MM.1S (cell line): ENCODE measurements at regions not wholly inside any gene's neighbourhood (a gene's known extent, or its start where the extent isn't known, plus 50 kb on each side); places are given as distances from the start of the nearest gene placed in this dataset.

Experiments used
- DNase-seq: peaks from one replicate; pipeline ENCODE4 v3.0.0-alpha.2; 2015
- H2AFZ ChIP-seq: fragments of 300-600 bp; sonication (generic); 2 replicates; pipeline ENCODE4 v1.6.0; 2016; ENCODE audit warnings: antibody characterized with exemption, low read length
- H3F3A ChIP-seq: fragments of 300-600 bp; sonication (generic); 2 replicates; pipeline ENCODE4 v1.6.1; 2016; ENCODE audit warnings: mild to moderate bottlenecking, antibody characterized with exemption, low read length, moderate library complexity, mixed read lengths; ENCODE audit not compliant: insufficient read depth
- H3K27ac ChIP-seq: fragments of 300-600 bp; sonication (generic); 2 replicates; pipeline ENCODE4 v1.5.1; 2016; ENCODE audit warnings: mild to moderate bottlenecking, low read length
- H3K27me3 ChIP-seq: fragments of 300-600 bp; sonication (generic); replicated peaks from 2 replicates; pipeline ENCODE4 v1.6.0; 2016; ENCODE audit warnings: low read length; ENCODE audit not compliant: insufficient read depth
- H3K36me3 ChIP-seq: fragments of 300-600 bp; sonication (generic); replicated peaks from 2 replicates; pipeline ENCODE4 v1.6.1; 2016; ENCODE audit warnings: mild to moderate bottlenecking, low read length, mixed read lengths; ENCODE audit not compliant: insufficient read depth
- H3K4me1 ChIP-seq: fragments of 300-600 bp; sonication (generic); 2 replicates; pipeline ENCODE4 v1.6.1; 2016; ENCODE audit warnings: low read length, mixed read lengths
- H3K4me2 ChIP-seq: fragments of 300-600 bp; sonication (generic); 2 replicates; pipeline ENCODE4 v1.6.0; 2016; ENCODE audit warnings: low read depth, low read length
- H3K4me3 ChIP-seq: fragments of 300-600 bp; sonication (generic); 2 replicates; pipeline ENCODE4 v1.5.1; 2016; ENCODE audit warnings: low read length, mixed read lengths
- H3K79me2 ChIP-seq: fragments of 300-600 bp; sonication (generic); 2 replicates; pipeline ENCODE4 v1.6.1; 2016; ENCODE audit warnings: mixed run types, low read length, mixed read lengths
- H3K9ac ChIP-seq: fragments of 300-600 bp; sonication (generic); 2 replicates; pipeline ENCODE4 v1.6.1; 2016; ENCODE audit warnings: low read length, mixed read lengths
- H3K9me2 ChIP-seq: fragments of 300-600 bp; sonication (generic); replicated peaks from 2 replicates; pipeline ENCODE4 v1.6.1; 2016; ENCODE audit warnings: mild to moderate bottlenecking, low read length, mixed read lengths; ENCODE audit not compliant: insufficient read depth
- H3K9me3 ChIP-seq: fragments of 300-600 bp; sonication (generic); replicated peaks from 2 replicates; pipeline ENCODE4 v1.6.1; 2016; ENCODE audit warnings: mild to moderate bottlenecking, low read length, mixed read lengths; ENCODE audit not compliant: insufficient read depth
- H4K20me1 ChIP-seq: fragments of 300-600 bp; sonication (generic); 2 replicates; pipeline ENCODE4 v1.6.1; 2016; ENCODE audit warnings: mild to moderate bottlenecking, low read length, moderate library complexity, mixed read lengths; ENCODE audit not compliant: insufficient read depth
- EZH2 ChIP-seq: fragments of 300-600 bp; sonication (generic); optimal IDR thresholded peaks from 2 replicates; pipeline ENCODE3; 2017; ENCODE audit warnings: low read depth, mild to moderate bottlenecking, antibody characterized with exemption, low read length, mixed read lengths
- EZH2phosphoT487 ChIP-seq: fragments of 300-600 bp; sonication (generic); IDR thresholded peaks from 2 replicates; pipeline ENCODE4 v1.6.1; 2018; ENCODE audit warnings: antibody characterized with exemption, low read length
- TF ChIP-seq, protein P1 (sequence below): fragments of 300-600 bp; sonication (generic); IDR thresholded peaks from 2 replicates; pipeline ENCODE4 v1.5.1; 2016; ENCODE audit warnings: antibody characterized with exemption, low read length, mixed read lengths

DNA sequence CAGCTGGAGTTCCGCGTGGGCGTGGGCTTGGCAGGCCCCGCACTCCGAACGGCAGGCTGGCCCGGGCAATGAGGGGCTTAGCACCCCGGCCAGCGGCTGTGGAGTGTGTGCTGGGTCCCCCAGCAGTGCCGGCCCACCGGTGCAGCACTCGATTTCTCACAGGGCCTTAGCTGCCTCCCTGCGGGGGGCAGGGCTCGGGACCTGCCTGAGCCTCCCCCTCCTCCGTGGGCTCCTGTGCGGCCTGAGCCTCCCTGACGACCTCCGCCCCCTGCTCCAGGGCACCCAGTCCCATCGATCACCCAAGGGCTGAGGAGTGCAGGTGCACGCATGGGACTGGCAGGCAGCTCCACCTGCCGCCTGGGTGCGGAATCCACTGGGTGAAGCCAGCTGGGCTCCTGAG, 191.8 kb downstream of the CYLC2 start:
- H2AFZ ChIP-seq = no peak overlapping the region
- no peak overlapping the region for H3K9ac ChIP-seq
- no peaks in the 10 kb centered on the region for H3K27me3 ChIP-seq
- H3K9me3 ChIP-seq = no peaks in the 10 kb centered on the region
- H4K20me1 ChIP-seq = no peaks in the 10 kb centered on the region
- H3F3A ChIP-seq = no peaks in the 10 kb centered on the region
- H3K4me2 ChIP-seq = no peak overlapping the region
- no peaks in the 10 kb centered on the region for H3K36me3 ChIP-seq
- no peak for DNase-seq
- no peaks in the 10 kb centered on the region for H3K4me1 ChIP-seq
- H3K4me3 ChIP-seq = no peak overlapping the region
- TF ChIP-seq EZH2 (no peak), EZH2phosphoT487 (no peak)
- TF ChIP-seq, protein P1, sequence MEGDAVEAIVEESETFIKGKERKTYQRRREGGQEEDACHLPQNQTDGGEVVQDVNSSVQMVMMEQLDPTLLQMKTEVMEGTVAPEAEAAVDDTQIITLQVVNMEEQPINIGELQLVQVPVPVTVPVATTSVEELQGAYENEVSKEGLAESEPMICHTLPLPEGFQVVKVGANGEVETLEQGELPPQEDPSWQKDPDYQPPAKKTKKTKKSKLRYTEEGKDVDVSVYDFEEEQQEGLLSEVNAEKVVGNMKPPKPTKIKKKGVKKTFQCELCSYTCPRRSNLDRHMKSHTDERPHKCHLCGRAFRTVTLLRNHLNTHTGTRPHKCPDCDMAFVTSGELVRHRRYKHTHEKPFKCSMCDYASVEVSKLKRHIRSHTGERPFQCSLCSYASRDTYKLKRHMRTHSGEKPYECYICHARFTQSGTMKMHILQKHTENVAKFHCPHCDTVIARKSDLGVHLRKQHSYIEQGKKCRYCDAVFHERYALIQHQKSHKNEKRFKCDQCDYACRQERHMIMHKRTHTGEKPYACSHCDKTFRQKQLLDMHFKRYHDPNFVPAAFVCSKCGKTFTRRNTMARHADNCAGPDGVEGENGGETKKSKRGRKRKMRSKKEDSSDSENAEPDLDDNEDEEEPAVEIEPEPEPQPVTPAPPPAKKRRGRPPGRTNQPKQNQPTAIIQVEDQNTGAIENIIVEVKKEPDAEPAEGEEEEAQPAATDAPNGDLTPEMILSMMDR = no peak
- no peaks in the 10 kb centered on the region for H3K79me2 ChIP-seq
- H3K27ac ChIP-seq = no peak overlapping the region
- H3K9me2 ChIP-seq = no peaks in the 10 kb centered on the region

DNA sequence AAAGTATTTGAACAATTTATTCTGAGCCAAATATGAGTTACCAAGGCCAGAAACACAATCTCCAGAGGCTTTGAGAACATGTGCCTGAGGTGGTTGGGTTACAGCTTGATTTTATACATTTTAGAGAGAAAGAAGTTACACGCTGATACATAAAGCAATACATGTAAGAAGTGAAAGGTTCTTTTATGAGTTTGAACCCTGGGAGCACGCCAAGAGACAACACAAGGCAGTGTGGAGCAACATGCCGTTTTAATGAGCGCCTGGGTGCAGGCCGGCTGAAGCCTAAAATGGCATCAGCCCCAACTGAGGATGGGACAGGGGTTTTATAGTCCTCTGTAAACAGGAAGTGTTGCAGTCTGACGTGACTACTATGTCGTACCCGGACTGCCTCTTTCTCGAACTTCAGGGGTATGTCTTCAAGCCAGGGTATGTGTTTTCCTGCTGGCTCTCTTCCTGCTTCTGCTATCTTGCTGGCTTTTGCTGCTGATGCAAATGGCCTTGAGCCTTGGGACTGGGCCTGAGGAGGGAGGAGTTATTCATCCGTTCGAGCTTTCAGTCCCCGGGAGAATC, 193.7 kb downstream of the CYLC2 start:
- Histone ChIP-seq H3K27ac (no peak overlapping the region), H3K27me3 (no peaks in the 10 kb centered on the region), H3K9ac (no peak overlapping the region), H3K36me3 (no peaks in the 10 kb centered on the region), H3K4me3 (no peak overlapping the region), H2AFZ (no peak overlapping the region), H3K9me2 (no peaks in the 10 kb centered on the region), H3F3A (no peaks in the 10 kb centered on the region), H3K9me3 (no peaks in the 10 kb centered on the region), H3K4me2 (no peak overlapping the region), H3K4me1 (no peaks in the 10 kb centered on the region), H3K79me2 (no peaks in the 10 kb centered on the region), H4K20me1 (no peaks in the 10 kb centered on the region)
- no peak for TF ChIP-seq EZH2
- no peak for TF ChIP-seq EZH2phosphoT487
- TF ChIP-seq, protein P1 = no peak
- DNase-seq = no peak

DNA sequence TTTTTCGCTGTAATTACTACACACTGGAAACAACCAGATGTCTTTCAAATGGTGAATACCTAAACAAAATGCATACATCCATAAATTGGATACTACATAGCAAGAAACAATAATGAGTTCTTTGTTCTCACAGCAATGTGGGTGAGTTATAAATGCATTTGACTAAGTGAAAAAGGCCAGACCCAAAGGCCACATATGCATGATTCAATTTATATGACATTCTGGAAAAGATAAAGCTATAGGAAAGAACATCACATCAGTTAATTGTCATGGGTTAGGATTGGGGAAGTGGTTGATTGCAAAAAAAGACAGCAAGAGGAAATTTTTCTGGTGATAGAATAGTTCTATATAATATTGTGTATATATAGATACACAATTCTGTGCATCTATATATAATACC, 198.9 kb downstream of the CYLC2 start:
- no peaks in the 10 kb centered on the region for H3K79me2 ChIP-seq
- no peak overlapping the region for H3K4me3 ChIP-seq
- no peaks in the 10 kb centered on the region for H3K27me3 ChIP-seq
- H3K4me1 ChIP-seq = no peaks in the 10 kb centered on the region
- no peak for DNase-seq
- H3K36me3 ChIP-seq = no peaks in the 10 kb centered on the region
- TF ChIP-seq EZH2 = no peak
- no peak for TF ChIP-seq EZH2phosphoT487
- TF ChIP-seq, protein P1 = no peak
- no peak overlapping the region for H3K4me2 ChIP-seq
- no peak overlapping the region for H2AFZ ChIP-seq
- no peaks in the 10 kb centered on the region for H3K9me2 ChIP-seq
- no peak overlapping the region for H3K27ac ChIP-seq
- H4K20me1 ChIP-seq = no peaks in the 10 kb centered on the region
- H3K9me3 ChIP-seq = no peaks in the 10 kb centered on the region
- no peak overlapping the region for H3K9ac ChIP-seq
- H3F3A ChIP-seq = no peaks in the 10 kb centered on the region
